SK-N-SH (cell line): ENCODE measurements at regions not wholly inside any gene's neighbourhood (a gene's known extent, or its start where the extent isn't known, plus 50 kb on each side); places are given as distances from the start of the nearest gene placed in this dataset.

Experiments
- CTCF ChIA-PET: fragments of 300-600, 350-600 bp; formaldehyde crosslinking; extraction: SDS; loops from one replicate; lab custom pipeline; 2021; lab: Yijun Ruan, JAX
- POLR2A ChIA-PET: fragments of 350-600 bp; sonication (Branson Sonifier 250); formaldehyde crosslinking; extraction: SDS; loops from one replicate; lab custom pipeline; 2020; ENCODE audit warnings: antibody characterized with exemption, inconsistent platforms; lab: Yijun Ruan, JAX
- DNase-seq: peaks from one replicate; pipeline ENCODE4 v3.0.0; 2012
- H2AFZ ChIP-seq: fragments of 200-600 bp; sonication (generic); 2 replicates; pipeline ENCODE4 v1.8.1; 2016; ENCODE audit warnings: antibody characterized with exemption, mild to moderate bottlenecking, low read depth
- H3F3A ChIP-seq: fragments of 200-600 bp; sonication (generic); replicated peaks from 2 replicates; pipeline ENCODE3; 2016; ENCODE audit warnings: antibody characterized with exemption, mild to moderate bottlenecking; ENCODE audit not compliant: insufficient read depth
- H3K27ac ChIP-seq, 2 experiments: fragments of 200-500 bp in 1 of 2; fragments of 200-600 bp in 1 of 2; sonication (Bioruptor generic) in 1 of 2; sonication (generic), shearing (Covaris generic) in 1 of 2; 2 replicates each; pipeline versions ENCODE4 v1.5.1 to v1.6.1; 2014 to 2016; ENCODE audit warnings: low read depth in 2 of 2, inconsistent platforms in 1 of 2, low read length in 1 of 2, mild to moderate bottlenecking in 1 of 2, mixed read lengths in 1 of 2
- H3K27me3 ChIP-seq: fragments of 200-600 bp; sonication (generic), shearing (Covaris generic); 2 replicates; pipeline ENCODE4 v1.6.1; 2016; ENCODE audit warnings: mixed run types; ENCODE audit not compliant: insufficient read depth
- H3K36me3 ChIP-seq, 2 experiments: fragments of 200-500 bp in 1 of 2; fragments of 200-600 bp in 1 of 2; sonication (Bioruptor generic) in 1 of 2; sonication (generic) in 1 of 2; replicated peaks in 1 of 2; 2 replicates each; pipeline versions ENCODE3 to v1.5.1; 2014 to 2016; ENCODE audit warnings: low read length in 1 of 2, mild to moderate bottlenecking in 1 of 2; ENCODE audit not compliant: insufficient read depth in 2 of 2, control insufficient read depth in 1 of 2
- H3K4me1 ChIP-seq, 2 experiments: fragments of 200-500 bp in 1 of 2; fragments of 200-600 bp in 1 of 2; sonication (Bioruptor generic) in 1 of 2; sonication (generic), shearing (Covaris generic) in 1 of 2; 2 replicates each; pipeline versions ENCODE4 v1.5.1 to v1.6.1; 2014 to 2016; ENCODE audit warnings: low read depth in 1 of 2, low read length in 1 of 2, mixed run types in 1 of 2; ENCODE audit not compliant: insufficient read depth in 2 of 2, control insufficient read depth in 1 of 2
- H3K4me2 ChIP-seq: fragments of 200-600 bp; sonication (generic), shearing (Covaris generic); 2 replicates; pipeline ENCODE4 v1.6.1; 2017; ENCODE audit warnings: mixed run types
- H3K4me3 ChIP-seq, 2 experiments: fragments of 200-500 bp in 1 of 2; fragments of 200-600 bp in 1 of 2; sonication (Bioruptor generic) in 1 of 2; sonication (generic), shearing (Covaris generic) in 1 of 2; 2 replicates each; pipeline versions ENCODE4 v1.5.1 to v1.8.1; 2014 to 2016; ENCODE audit warnings: low read depth in 2 of 2, inconsistent platforms in 1 of 2, low read length in 1 of 2, mild to moderate bottlenecking in 1 of 2, mixed read lengths in 1 of 2, moderate library complexity in 1 of 2
- H3K79me2 ChIP-seq: fragments of 200-600 bp; sonication (generic); 2 replicates; pipeline ENCODE4 v1.8.1; 2017; ENCODE audit warnings: mild to moderate bottlenecking; ENCODE audit not compliant: insufficient read depth
- H3K9ac ChIP-seq: fragments of 200-600 bp; sonication (generic); 2 replicates; pipeline ENCODE4 v1.6.1; 2017; ENCODE audit warnings: mixed run types
- H3K9me2 ChIP-seq: fragments of 200-600 bp; sonication (generic); 2 replicates; pipeline ENCODE4 v1.6.1; 2017; ENCODE audit warnings: mixed run types
- H3K9me3 ChIP-seq: fragments of 200-600 bp; sonication (generic); 2 replicates; pipeline ENCODE4 v1.6.1; 2017; ENCODE audit warnings: mixed run types, mild to moderate bottlenecking, moderate library complexity
- H4K20me1 ChIP-seq: fragments of 200-600 bp; sonication (generic); 2 replicates; pipeline ENCODE4 v1.6.1; 2017; ENCODE audit warnings: mild to moderate bottlenecking, mixed run types; ENCODE audit not compliant: insufficient read depth
- EZH2phosphoT487 ChIP-seq: fragments of 200-600 bp; sonication (generic); IDR thresholded peaks from 2 replicates; pipeline ENCODE4 v1.6.1; 2017; ENCODE audit warnings: low read depth, mixed run types, mild to moderate bottlenecking, antibody characterized with exemption, moderate library complexity, borderline replicate concordance
- FOSL2 ChIP-seq: IDR thresholded peaks from 2 replicates; pipeline ENCODE4 v1.4.0; 2012; ENCODE audit warnings: low read depth, mild to moderate bottlenecking, moderate library complexity, borderline replicate concordance
- GABPA ChIP-seq: IDR thresholded peaks from 2 replicates; pipeline ENCODE4 v1.4.0; 2012; ENCODE audit warnings: low read depth, mild to moderate bottlenecking
- GATA2 ChIP-seq: sonication (generic); formaldehyde crosslinking; IDR thresholded peaks from 2 replicates; pipeline ENCODE4 v1.5.0; 2020; ENCODE audit warnings: mild to moderate bottlenecking, missing genetic modification reagents
- JUND ChIP-seq: IDR thresholded peaks from 2 replicates; pipeline ENCODE4 v1.4.0; 2012
- MEF2A ChIP-seq: IDR thresholded peaks from 2 replicates; pipeline ENCODE4 v1.4.0; 2012; ENCODE audit warnings: low read depth, borderline replicate concordance
- MXI1 ChIP-seq: IDR thresholded peaks from 2 replicates; pipeline ENCODE4 v1.6.1; 2012; ENCODE audit warnings: mild to moderate bottlenecking, low read depth, low read length, improper control_type of control experiment
- NFIC ChIP-seq: IDR thresholded peaks from 2 replicates; pipeline ENCODE4 v1.4.0; 2012; ENCODE audit warnings: borderline replicate concordance
- POLR2AphosphoS5 ChIP-seq: IDR thresholded peaks from 2 replicates; pipeline ENCODE4 v1.6.1; 2012; ENCODE audit warnings: low read depth, low read length
- RAD21 ChIP-seq: IDR thresholded peaks from 2 replicates; pipeline ENCODE4 v1.6.1; 2012; ENCODE audit warnings: mild to moderate bottlenecking, low read length
- RCOR1 ChIP-seq: fragments of 150-350 bp; IDR thresholded peaks from 2 replicates; pipeline ENCODE4 v1.6.1; 2017; ENCODE audit warnings: antibody characterized with exemption, low read length
- RXRA ChIP-seq: IDR thresholded peaks from 2 replicates; pipeline ENCODE4 v1.4.0; 2012; ENCODE audit warnings: low read depth, mild to moderate bottlenecking, borderline replicate concordance
- SIN3A ChIP-seq: IDR thresholded peaks from 2 replicates; pipeline ENCODE4 v1.6.1; 2012; ENCODE audit warnings: low read depth, mild to moderate bottlenecking, low read length, moderate library complexity, borderline replicate concordance
- TEAD4 ChIP-seq: IDR thresholded peaks from 2 replicates; pipeline ENCODE4 v1.4.0; 2012; ENCODE audit warnings: mild to moderate bottlenecking, borderline replicate concordance; ENCODE audit not compliant: insufficient read depth
- YY1 ChIP-seq: IDR thresholded peaks from 2 replicates; pipeline ENCODE4 v1.4.0; 2012; ENCODE audit warnings: low read depth, mild to moderate bottlenecking
- WGBS: methylation state at CpG from one replicate; pipeline ENCODE4 v1.1.6; 2017; ENCODE audit warnings: low lambda C conversion rate; 5-methylcytosine and 5-hydroxymethylcytosine counted together
- TF ChIP-seq, protein P1 (sequence below): IDR thresholded peaks from 2 replicates; pipeline ENCODE4 v1.4.0; 2012; ENCODE audit warnings: low read depth, borderline replicate concordance
- TF ChIP-seq, protein P2 (sequence below): fragments of 150-350 bp; IDR thresholded peaks from 2 replicates; pipeline ENCODE4 v1.6.1; 2017; ENCODE audit warnings: antibody characterized with exemption, low read length, low read depth, borderline replicate concordance
- TF ChIP-seq, protein P3 (sequence below): IDR thresholded peaks from 2 replicates; pipeline ENCODE4 v1.4.0; 2012; ENCODE audit warnings: low read depth, borderline replicate concordance
- TF ChIP-seq, protein P4 (sequence below): fragments of 150-350 bp; IDR thresholded peaks from 2 replicates; pipeline ENCODE4 v1.6.1; 2016; ENCODE audit warnings: mild to moderate bottlenecking, low read depth, low read length
- TF ChIP-seq, protein P5 (sequence below): IDR thresholded peaks from 2 replicates; pipeline ENCODE4 v1.6.1; 2012; ENCODE audit warnings: mild to moderate bottlenecking, low read depth, low read length, moderate library complexity

DNA sequence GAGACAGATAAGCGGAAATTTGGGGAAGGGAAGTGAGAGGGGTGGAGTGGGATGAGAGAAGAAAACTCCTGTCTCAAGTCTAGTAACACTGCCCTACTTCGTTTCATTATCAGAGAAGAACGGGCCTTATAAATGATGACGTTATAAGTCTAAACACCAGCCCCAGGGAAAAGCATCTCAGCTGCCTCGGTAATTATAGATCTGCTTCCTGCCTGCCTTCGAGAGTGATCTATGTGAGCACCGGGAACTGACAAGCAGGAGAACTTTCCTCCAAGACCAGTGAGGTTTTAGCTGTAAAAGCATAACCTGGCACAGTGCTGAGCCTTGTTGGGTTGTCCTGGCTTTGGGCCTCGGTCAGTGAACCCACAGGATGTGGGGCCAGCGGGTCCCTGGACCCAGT, 227.9 kb upstream of the SIX2 start (continued):
- TF ChIP-seq, protein P1, sequence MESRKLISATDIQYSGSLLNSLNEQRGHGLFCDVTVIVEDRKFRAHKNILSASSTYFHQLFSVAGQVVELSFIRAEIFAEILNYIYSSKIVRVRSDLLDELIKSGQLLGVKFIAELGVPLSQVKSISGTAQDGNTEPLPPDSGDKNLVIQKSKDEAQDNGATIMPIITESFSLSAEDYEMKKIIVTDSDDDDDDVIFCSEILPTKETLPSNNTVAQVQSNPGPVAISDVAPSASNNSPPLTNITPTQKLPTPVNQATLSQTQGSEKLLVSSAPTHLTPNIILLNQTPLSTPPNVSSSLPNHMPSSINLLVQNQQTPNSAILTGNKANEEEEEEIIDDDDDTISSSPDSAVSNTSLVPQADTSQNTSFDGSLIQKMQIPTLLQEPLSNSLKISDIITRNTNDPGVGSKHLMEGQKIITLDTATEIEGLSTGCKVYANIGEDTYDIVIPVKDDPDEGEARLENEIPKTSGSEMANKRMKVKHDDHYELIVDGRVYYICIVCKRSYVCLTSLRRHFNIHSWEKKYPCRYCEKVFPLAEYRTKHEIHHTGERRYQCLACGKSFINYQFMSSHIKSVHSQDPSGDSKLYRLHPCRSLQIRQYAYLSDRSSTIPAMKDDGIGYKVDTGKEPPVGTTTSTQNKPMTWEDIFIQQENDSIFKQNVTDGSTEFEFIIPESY, result no peak
- no peak for TF ChIP-seq MXI1
- TF ChIP-seq TEAD4, result no peak
- no peak for TF ChIP-seq FOSL2
- TF ChIP-seq, protein P2, sequence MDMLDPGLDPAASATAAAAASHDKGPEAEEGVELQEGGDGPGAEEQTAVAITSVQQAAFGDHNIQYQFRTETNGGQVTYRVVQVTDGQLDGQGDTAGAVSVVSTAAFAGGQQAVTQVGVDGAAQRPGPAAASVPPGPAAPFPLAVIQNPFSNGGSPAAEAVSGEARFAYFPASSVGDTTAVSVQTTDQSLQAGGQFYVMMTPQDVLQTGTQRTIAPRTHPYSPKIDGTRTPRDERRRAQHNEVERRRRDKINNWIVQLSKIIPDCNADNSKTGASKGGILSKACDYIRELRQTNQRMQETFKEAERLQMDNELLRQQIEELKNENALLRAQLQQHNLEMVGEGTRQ, result no peak

DNA sequence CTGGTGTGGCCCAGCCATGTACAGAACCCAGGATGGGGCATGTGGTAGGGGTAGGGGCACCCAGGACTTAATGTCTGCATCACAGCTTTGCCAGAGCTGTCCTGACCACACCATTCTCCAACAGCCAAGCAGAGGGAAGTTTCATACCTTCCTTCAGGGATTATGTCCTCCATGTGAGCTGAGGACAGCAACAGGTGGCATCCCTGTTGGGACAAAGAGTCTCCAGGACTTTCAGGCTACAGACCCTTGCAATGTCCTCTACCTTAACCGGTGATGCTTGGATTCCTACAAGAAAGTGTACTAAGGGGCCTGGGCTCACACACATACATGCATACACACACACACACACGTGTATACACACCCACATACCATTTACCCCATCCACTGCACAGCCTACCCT, 227.0 kb upstream of the SIX2 start:
- no peaks in the 10 kb centered on the region for H3K36me3 ChIP-seq
- ChIA-PET POLR2A (no interaction called here), CTCF (no interaction called here)
- peaks cover 3% of the 10 kb centered on the region for H3F3A ChIP-seq
- no peak overlapping the region for H3K27ac ChIP-seq
- 95% methylated on average over 2 of the region's 2 CpGs for WGBS
- no peak overlapping the region for H2AFZ ChIP-seq
- no peaks in the 10 kb centered on the region for H3K9me3 ChIP-seq
- no peak for DNase-seq
- no peak overlapping the region for H3K9ac ChIP-seq
- H3K9me2 ChIP-seq, result no peaks in the 10 kb centered on the region
- no peaks in the 10 kb centered on the region for H3K79me2 ChIP-seq
- H3K4me2 ChIP-seq, result no peak overlapping the region
- H3K4me1 ChIP-seq, result peaks cover 4 to 17% of the 10 kb centered on the region in 2 experiments
- TF ChIP-seq, protein P3, sequence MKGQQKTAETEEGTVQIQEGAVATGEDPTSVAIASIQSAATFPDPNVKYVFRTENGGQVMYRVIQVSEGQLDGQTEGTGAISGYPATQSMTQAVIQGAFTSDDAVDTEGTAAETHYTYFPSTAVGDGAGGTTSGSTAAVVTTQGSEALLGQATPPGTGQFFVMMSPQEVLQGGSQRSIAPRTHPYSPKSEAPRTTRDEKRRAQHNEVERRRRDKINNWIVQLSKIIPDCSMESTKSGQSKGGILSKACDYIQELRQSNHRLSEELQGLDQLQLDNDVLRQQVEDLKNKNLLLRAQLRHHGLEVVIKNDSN, result no peak
- TF ChIP-seq RXRA (no peak), JUND (no peak), TEAD4 (no peak), MXI1 (no peak), SIN3A (no peak), EZH2phosphoT487 (no peak), RAD21 (no peak), POLR2AphosphoS5 (no peak), NFIC (no peak), MEF2A (no peak), GATA2 (CRISPR knock-in tag) (no peak), GABPA (no peak), RCOR1 (no peak), YY1 (no peak)
- TF ChIP-seq, protein P1, result no peak
- TF ChIP-seq, protein P4, sequence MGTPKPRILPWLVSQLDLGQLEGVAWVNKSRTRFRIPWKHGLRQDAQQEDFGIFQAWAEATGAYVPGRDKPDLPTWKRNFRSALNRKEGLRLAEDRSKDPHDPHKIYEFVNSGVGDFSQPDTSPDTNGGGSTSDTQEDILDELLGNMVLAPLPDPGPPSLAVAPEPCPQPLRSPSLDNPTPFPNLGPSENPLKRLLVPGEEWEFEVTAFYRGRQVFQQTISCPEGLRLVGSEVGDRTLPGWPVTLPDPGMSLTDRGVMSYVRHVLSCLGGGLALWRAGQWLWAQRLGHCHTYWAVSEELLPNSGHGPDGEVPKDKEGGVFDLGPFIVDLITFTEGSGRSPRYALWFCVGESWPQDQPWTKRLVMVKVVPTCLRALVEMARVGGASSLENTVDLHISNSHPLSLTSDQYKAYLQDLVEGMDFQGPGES, result no peak
- TF ChIP-seq, protein P5, sequence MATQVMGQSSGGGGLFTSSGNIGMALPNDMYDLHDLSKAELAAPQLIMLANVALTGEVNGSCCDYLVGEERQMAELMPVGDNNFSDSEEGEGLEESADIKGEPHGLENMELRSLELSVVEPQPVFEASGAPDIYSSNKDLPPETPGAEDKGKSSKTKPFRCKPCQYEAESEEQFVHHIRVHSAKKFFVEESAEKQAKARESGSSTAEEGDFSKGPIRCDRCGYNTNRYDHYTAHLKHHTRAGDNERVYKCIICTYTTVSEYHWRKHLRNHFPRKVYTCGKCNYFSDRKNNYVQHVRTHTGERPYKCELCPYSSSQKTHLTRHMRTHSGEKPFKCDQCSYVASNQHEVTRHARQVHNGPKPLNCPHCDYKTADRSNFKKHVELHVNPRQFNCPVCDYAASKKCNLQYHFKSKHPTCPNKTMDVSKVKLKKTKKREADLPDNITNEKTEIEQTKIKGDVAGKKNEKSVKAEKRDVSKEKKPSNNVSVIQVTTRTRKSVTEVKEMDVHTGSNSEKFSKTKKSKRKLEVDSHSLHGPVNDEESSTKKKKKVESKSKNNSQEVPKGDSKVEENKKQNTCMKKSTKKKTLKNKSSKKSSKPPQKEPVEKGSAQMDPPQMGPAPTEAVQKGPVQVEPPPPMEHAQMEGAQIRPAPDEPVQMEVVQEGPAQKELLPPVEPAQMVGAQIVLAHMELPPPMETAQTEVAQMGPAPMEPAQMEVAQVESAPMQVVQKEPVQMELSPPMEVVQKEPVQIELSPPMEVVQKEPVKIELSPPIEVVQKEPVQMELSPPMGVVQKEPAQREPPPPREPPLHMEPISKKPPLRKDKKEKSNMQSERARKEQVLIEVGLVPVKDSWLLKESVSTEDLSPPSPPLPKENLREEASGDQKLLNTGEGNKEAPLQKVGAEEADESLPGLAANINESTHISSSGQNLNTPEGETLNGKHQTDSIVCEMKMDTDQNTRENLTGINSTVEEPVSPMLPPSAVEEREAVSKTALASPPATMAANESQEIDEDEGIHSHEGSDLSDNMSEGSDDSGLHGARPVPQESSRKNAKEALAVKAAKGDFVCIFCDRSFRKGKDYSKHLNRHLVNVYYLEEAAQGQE, result no peak
- no peaks in the 10 kb centered on the region for H3K27me3 ChIP-seq
- H3K4me3 ChIP-seq, result no peak overlapping the region
- H4K20me1 ChIP-seq, result no peaks in the 10 kb centered on the region
